Gastrocnemius medialis (tissue), 4 donors: ENCODE measurements at regions not wholly inside any gene's neighbourhood (a gene's known extent, or its start where the extent isn't known, plus 50 kb on each side); places are given as distances from the start of the nearest gene placed in this dataset.

Source experiments
- CTCF ChIP-seq, 5 experiments: fragments of 450-650 bp in 3 of 5; fragments of 200-600 bp in 2 of 5; sonication (generic) in 2 of 5; IDR thresholded peaks in 4 of 5; conservative IDR thresholded peaks in 1 of 5; 1 replicate in 4 of 5; 2 replicates in 1 of 5; pipeline ENCODE4 v1.5.1; 2016 to 2019; ENCODE audit warnings: antibody characterized with exemption in 5 of 5, mild to moderate bottlenecking in 3 of 5, moderate library complexity in 3 of 5
- POLR2A ChIP-seq, 2 donors: fragments of 450-650 bp; IDR thresholded peaks; one replicate each; pipeline ENCODE4 v1.6.1; 2017; ENCODE audit warnings: antibody characterized with exemption in 2 of 2, mild to moderate bottlenecking in 2 of 2, moderate library complexity in 2 of 2

- TF ChIP-seq CTCF (IDR thresholded peaks at IDR 0.05 in 4 of 5, conservative IDR thresholded peaks at IDR 0.05 in 1 of 5) (no peak), POLR2A (IDR thresholded peaks at IDR 0.05) (no peak)
Measured at GRCh38 chr2:17282826-17283225, 235.4 kb downstream of the RAD51AP2 start.
